Trophoblast cell (in vitro differentiated cells and primary cell): ENCODE measurements at regions not wholly inside any gene's neighbourhood (a gene's known extent, or its start where the extent isn't known, plus 50 kb on each side); places are given as distances from the start of the nearest gene placed in this dataset.

Experiments used
- DNase-seq, 2 donors: peaks; one replicate each; pipeline ENCODE4 v3.0.0-alpha.2; 2016
- H2AFZ ChIP-seq: 2 replicates; pipeline ENCODE4 v1.6.1; 2013; ENCODE audit warnings: low read length, moderate library complexity, mild to moderate bottlenecking; ENCODE audit not compliant: insufficient read depth, poor library complexity
- H2AK5ac ChIP-seq: 2 replicates; pipeline ENCODE4 v1.6.1; 2013; ENCODE audit warnings: mild to moderate bottlenecking, low read length
- H2BK120ac ChIP-seq: 2 replicates; pipeline ENCODE4 v1.6.1; 2013; ENCODE audit warnings: low read length, mild to moderate bottlenecking, moderate library complexity; ENCODE audit not compliant: insufficient read depth, poor library complexity
- H2BK12ac ChIP-seq: 2 replicates; pipeline ENCODE4 v1.6.1; 2013; ENCODE audit warnings: mild to moderate bottlenecking, low read length, moderate library complexity
- H2BK5ac ChIP-seq: 2 replicates; pipeline ENCODE4 v1.6.1; 2013; ENCODE audit warnings: low read length, low read depth, moderate library complexity, mild to moderate bottlenecking; ENCODE audit not compliant: poor library complexity
- H3K14ac ChIP-seq: 2 replicates; pipeline ENCODE4 v1.6.1; 2013; ENCODE audit warnings: mild to moderate bottlenecking, low read length
- H3K18ac ChIP-seq: 2 replicates; pipeline ENCODE4 v1.6.1; 2013; ENCODE audit warnings: mild to moderate bottlenecking, low read length
- H3K23ac ChIP-seq: 2 replicates; pipeline ENCODE4 v1.6.1; 2013; ENCODE audit warnings: low read length
- H3K27ac ChIP-seq: 2 replicates; pipeline ENCODE4 v1.5.1; 2013; ENCODE audit warnings: low read depth, mild to moderate bottlenecking, inconsistent platforms, low read length, moderate library complexity
- H3K27me3 ChIP-seq: 2 replicates; pipeline ENCODE4 v1.6.1; 2013; ENCODE audit warnings: inconsistent platforms, mild to moderate bottlenecking, low read length, moderate library complexity; ENCODE audit not compliant: insufficient read depth
- H3K36me3 ChIP-seq, 2 experiments: 1 replicate in 1 of 2; 2 replicates in 1 of 2; pipeline ENCODE4 v1.6.1; 2013; ENCODE audit warnings: low read length in 2 of 2, mild to moderate bottlenecking in 2 of 2, moderate library complexity in 1 of 2; ENCODE audit not compliant: insufficient read depth in 2 of 2, control insufficient read depth in 1 of 2
- H3K4ac ChIP-seq: 2 replicates; pipeline ENCODE4 v1.6.1; 2013; ENCODE audit warnings: low read depth, mild to moderate bottlenecking, low read length, moderate library complexity
- H3K4me1 ChIP-seq, 2 experiments: 1 replicate in 1 of 2; 2 replicates in 1 of 2; pipeline ENCODE4 v1.6.1; 2013; ENCODE audit warnings: low read length in 2 of 2, mild to moderate bottlenecking in 2 of 2, moderate library complexity in 1 of 2; ENCODE audit not compliant: insufficient read depth in 2 of 2, control insufficient read depth in 1 of 2
- H3K4me2 ChIP-seq: 2 replicates; pipeline ENCODE4 v1.6.1; 2013; ENCODE audit warnings: inconsistent platforms, mild to moderate bottlenecking, low read length, moderate library complexity
- H3K4me3 ChIP-seq: 2 replicates; pipeline ENCODE4 v1.5.1; 2013; ENCODE audit warnings: mild to moderate bottlenecking, low read depth, low read length, inconsistent platforms
- H3K79me1 ChIP-seq: one replicate; pipeline ENCODE4 v1.6.1; 2013; ENCODE audit warnings: low read length
- H3K79me2 ChIP-seq: 2 replicates; pipeline ENCODE4 v1.6.1; 2013; ENCODE audit warnings: low read length, mild to moderate bottlenecking; ENCODE audit not compliant: control insufficient read depth, insufficient read depth, poor library complexity
- H3K9ac ChIP-seq: 2 replicates; pipeline ENCODE4 v1.6.1; 2013; ENCODE audit warnings: mild to moderate bottlenecking, low read length
- H3K9me3 ChIP-seq: 2 replicates; pipeline ENCODE4 v1.6.1; 2013; ENCODE audit warnings: low read depth, mild to moderate bottlenecking, control low read depth, inconsistent platforms, low read length; ENCODE audit not compliant: insufficient read depth
- H4K12ac ChIP-seq: 2 replicates; pipeline ENCODE4 v1.6.1; 2013; ENCODE audit warnings: low read depth, mild to moderate bottlenecking, low read length, moderate library complexity
- H4K8ac ChIP-seq: 2 replicates; pipeline ENCODE4 v1.6.1; 2013; ENCODE audit warnings: low read depth, mild to moderate bottlenecking, low read length, moderate library complexity
- H4K91ac ChIP-seq: one replicate; pipeline ENCODE4 v1.6.1; 2013; ENCODE audit warnings: low read depth, mild to moderate bottlenecking, low read length, moderate library complexity
- WGBS: extraction: QIAGEN DNeasy Blood & Tissue Kit; methylation state at CpG from one replicate; pipeline ENCODE4 v1.1.7; 2013; ENCODE audit warnings: missing lambda C conversion rate; ENCODE audit not compliant: insufficient read length, insufficient coverage; ENCODE audit errors: extremely low coverage; 5-methylcytosine and 5-hydroxymethylcytosine counted together

GRCh38 chr5:66353186-66353585 is 209.1 kb downstream of the SREK1 start:
- DNase-seq, result no peak
- Histone ChIP-seq H3K36me3 (no peaks in the 10 kb centered on the region), H3K14ac (no peak overlapping the region), H3K27me3 (no peaks in the 10 kb centered on the region), H2BK5ac (no peak overlapping the region), H2BK12ac (no peak overlapping the region), H3K79me1 (no peaks in the 10 kb centered on the region), H3K79me2 (no peaks in the 10 kb centered on the region), H2AK5ac (no peak overlapping the region), H3K27ac (no peak overlapping the region), H3K4me3 (no peak overlapping the region), H3K23ac (no peak overlapping the region), H3K9me3 (no peaks in the 10 kb centered on the region), H4K8ac (no peak overlapping the region), H4K12ac (no peak overlapping the region), H4K91ac (no peak overlapping the region), H3K18ac (no peak overlapping the region), H2AFZ (no peak overlapping the region), H3K4me2 (no peak overlapping the region), H3K4me1 (no peaks in the 10 kb centered on the region), H3K9ac (no peak overlapping the region), H2BK120ac (no peak overlapping the region), H3K4ac (no peak overlapping the region)
- WGBS, result no CpG with 5 or more reads among the region's 2 CpGs

GRCh38 chr5:66354422-66354821 is 210.3 kb downstream of the SREK1 start:
- no peak overlapping the region for H3K4ac ChIP-seq
- no peak for DNase-seq
- no peak overlapping the region for H4K12ac ChIP-seq
- no peak overlapping the region for H4K8ac ChIP-seq
- H2BK5ac ChIP-seq, result no peak overlapping the region
- H2AK5ac ChIP-seq, result no peak overlapping the region
- no peak overlapping the region for H3K27ac ChIP-seq
- no peak overlapping the region for H2AFZ ChIP-seq
- no peaks in the 10 kb centered on the region for H3K79me2 ChIP-seq
- H3K14ac ChIP-seq, result no peak overlapping the region
- no peak overlapping the region for H3K4me3 ChIP-seq
- H3K36me3 ChIP-seq, result no peaks in the 10 kb centered on the region
- H2BK12ac ChIP-seq, result no peak overlapping the region
- no peaks in the 10 kb centered on the region for H3K9me3 ChIP-seq
- no peak overlapping the region for H3K18ac ChIP-seq
- no peaks in the 10 kb centered on the region for H3K79me1 ChIP-seq
- H3K4me2 ChIP-seq, result no peak overlapping the region
- WGBS, result no CpG with 5 or more reads among the region's 2 CpGs
- H3K4me1 ChIP-seq, result no peaks in the 10 kb centered on the region
- no peaks in the 10 kb centered on the region for H3K27me3 ChIP-seq
- no peak overlapping the region for H3K23ac ChIP-seq
- no peak overlapping the region for H4K91ac ChIP-seq
- no peak overlapping the region for H2BK120ac ChIP-seq
- no peak overlapping the region for H3K9ac ChIP-seq

GRCh38 chr5:66356011-66356565 is 212.0 kb downstream of the SREK1 start:
- no peak overlapping the region for H3K27ac ChIP-seq
- no CpG with 5 or more reads among the region's 3 CpGs for WGBS
- H3K23ac ChIP-seq, result no peak overlapping the region
- no peaks in the 10 kb centered on the region for H3K79me2 ChIP-seq
- H3K14ac ChIP-seq, result no peak overlapping the region
- no peaks in the 10 kb centered on the region for H3K27me3 ChIP-seq
- H3K9ac ChIP-seq, result no peak overlapping the region
- no peak overlapping the region for H2BK12ac ChIP-seq
- H3K18ac ChIP-seq, result no peak overlapping the region
- DNase-seq, result peak; percentile 12 to 69
- H2AFZ ChIP-seq, result no peak overlapping the region
- no peak overlapping the region for H3K4ac ChIP-seq
- H2AK5ac ChIP-seq, result no peak overlapping the region
- no peak overlapping the region for H3K4me2 ChIP-seq
- no peak overlapping the region for H3K4me3 ChIP-seq
- no peak overlapping the region for H4K91ac ChIP-seq
- no peaks in the 10 kb centered on the region for H3K36me3 ChIP-seq
- H3K9me3 ChIP-seq, result no peaks in the 10 kb centered on the region
- no peak overlapping the region for H4K8ac ChIP-seq
- no peak overlapping the region for H4K12ac ChIP-seq
- H2BK120ac ChIP-seq, result no peak overlapping the region
- H3K4me1 ChIP-seq, result no peaks in the 10 kb centered on the region
- no peak overlapping the region for H2BK5ac ChIP-seq
- H3K79me1 ChIP-seq, result no peaks in the 10 kb centered on the region

- Histone ChIP-seq H3K36me3 (no peaks in the 10 kb centered on the region), H2BK120ac (no peak overlapping the region), H3K4ac (no peak overlapping the region), H3K27ac (no peak overlapping the region), H4K12ac (no peak overlapping the region), H4K8ac (no peak overlapping the region), H3K18ac (no peak overlapping the region), H3K23ac (no peak overlapping the region), H3K4me2 (no peak overlapping the region), H3K4me1 (no peaks in the 10 kb centered on the region), H2BK12ac (no peak overlapping the region), H3K79me2 (no peaks in the 10 kb centered on the region), H2BK5ac (no peak overlapping the region), H3K14ac (no peak overlapping the region), H3K9ac (no peak overlapping the region), H3K27me3 (no peaks in the 10 kb centered on the region), H2AFZ (no peak overlapping the region), H4K91ac (no peak overlapping the region), H3K4me3 (no peak overlapping the region), H3K9me3 (no peaks in the 10 kb centered on the region), H3K79me1 (no peaks in the 10 kb centered on the region), H2AK5ac (no peak overlapping the region)
- WGBS, result no CpG with 5 or more reads among the region's 3 CpGs
- DNase-seq, result no peak
These were observed 214.6 kb downstream of the SREK1 start for GRCh38 chr5:66358741-66359140.
